Panc1 (cell line): ENCODE measurements at regions not wholly inside any gene's neighbourhood (a gene's known extent, or its start where the extent isn't known, plus 50 kb on each side); places are given as distances from the start of the nearest gene placed in this dataset.

Source experiments
- CTCF ChIP-seq: fragments of 450-650 bp; IDR thresholded peaks from 2 replicates; pipeline ENCODE4 v1.5.1; 2017; ENCODE audit warnings: mild to moderate bottlenecking
- POLR2AphosphoS5 ChIP-seq: IDR thresholded peaks from 2 replicates; pipeline ENCODE4 v1.6.1; 2012; ENCODE audit warnings: mild to moderate bottlenecking, low read depth, low read length, moderate library complexity
- REST ChIP-seq, 2 experiments: IDR thresholded peaks; 2 replicates each; pipeline ENCODE4 v1.6.1; 2011 to 2012; ENCODE audit warnings: low read depth in 2 of 2, control low read depth in 1 of 2, low read length in 1 of 2, mild to moderate bottlenecking in 1 of 2, moderate library complexity in 1 of 2; ENCODE audit not compliant: insufficient read depth in 1 of 2

- no peak for TF ChIP-seq CTCF
- TF ChIP-seq POLR2AphosphoS5, result no peak
- no peak for TF ChIP-seq REST (IDR thresholded peaks at IDR 0.05; ENCODE audit: insufficient read depth in 1 of 2, low read depth in 2 of 2, low read length in 1 of 2)
Observed at GRCh38 chr21:41018431-41018830, 149.5 kb upstream of the BACE2 start.
